GM12874 (cell line): ENCODE measurements at regions not wholly inside any gene's neighbourhood (a gene's known extent, or its start where the extent isn't known, plus 50 kb on each side); places are given as distances from the start of the nearest gene placed in this dataset.

Experiments used
- TF ChIP-seq, protein P1 (sequence below): IDR thresholded peaks from 2 replicates; pipeline ENCODE4 v1.5.1; 2011; ENCODE audit warnings: low read depth, mild to moderate bottlenecking, control low read depth, low read length, moderate library complexity; ENCODE audit not compliant: insufficient read depth

DNA sequence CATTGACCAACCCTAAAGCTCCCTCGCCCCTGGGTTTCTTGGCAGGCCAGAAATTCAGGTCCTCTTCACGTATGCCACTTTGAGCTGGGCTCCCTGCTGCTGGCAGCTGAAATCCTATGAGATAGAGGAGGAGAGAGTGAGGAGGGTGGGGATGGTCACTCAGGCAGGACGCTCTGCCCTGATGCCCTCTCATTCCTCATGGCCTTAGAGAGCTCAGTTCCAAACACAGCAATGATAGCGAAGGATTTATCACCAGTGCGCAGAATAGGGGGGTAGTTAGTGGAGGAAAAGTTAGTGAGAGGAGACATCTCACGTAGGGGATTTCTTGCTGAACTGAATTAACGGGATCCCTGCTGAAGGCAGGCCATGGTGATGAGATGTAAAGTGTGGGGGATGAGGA is 84.2 kb upstream of the PMEPA1 start:
- TF ChIP-seq, protein P1, sequence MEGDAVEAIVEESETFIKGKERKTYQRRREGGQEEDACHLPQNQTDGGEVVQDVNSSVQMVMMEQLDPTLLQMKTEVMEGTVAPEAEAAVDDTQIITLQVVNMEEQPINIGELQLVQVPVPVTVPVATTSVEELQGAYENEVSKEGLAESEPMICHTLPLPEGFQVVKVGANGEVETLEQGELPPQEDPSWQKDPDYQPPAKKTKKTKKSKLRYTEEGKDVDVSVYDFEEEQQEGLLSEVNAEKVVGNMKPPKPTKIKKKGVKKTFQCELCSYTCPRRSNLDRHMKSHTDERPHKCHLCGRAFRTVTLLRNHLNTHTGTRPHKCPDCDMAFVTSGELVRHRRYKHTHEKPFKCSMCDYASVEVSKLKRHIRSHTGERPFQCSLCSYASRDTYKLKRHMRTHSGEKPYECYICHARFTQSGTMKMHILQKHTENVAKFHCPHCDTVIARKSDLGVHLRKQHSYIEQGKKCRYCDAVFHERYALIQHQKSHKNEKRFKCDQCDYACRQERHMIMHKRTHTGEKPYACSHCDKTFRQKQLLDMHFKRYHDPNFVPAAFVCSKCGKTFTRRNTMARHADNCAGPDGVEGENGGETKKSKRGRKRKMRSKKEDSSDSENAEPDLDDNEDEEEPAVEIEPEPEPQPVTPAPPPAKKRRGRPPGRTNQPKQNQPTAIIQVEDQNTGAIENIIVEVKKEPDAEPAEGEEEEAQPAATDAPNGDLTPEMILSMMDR = no peak

DNA sequence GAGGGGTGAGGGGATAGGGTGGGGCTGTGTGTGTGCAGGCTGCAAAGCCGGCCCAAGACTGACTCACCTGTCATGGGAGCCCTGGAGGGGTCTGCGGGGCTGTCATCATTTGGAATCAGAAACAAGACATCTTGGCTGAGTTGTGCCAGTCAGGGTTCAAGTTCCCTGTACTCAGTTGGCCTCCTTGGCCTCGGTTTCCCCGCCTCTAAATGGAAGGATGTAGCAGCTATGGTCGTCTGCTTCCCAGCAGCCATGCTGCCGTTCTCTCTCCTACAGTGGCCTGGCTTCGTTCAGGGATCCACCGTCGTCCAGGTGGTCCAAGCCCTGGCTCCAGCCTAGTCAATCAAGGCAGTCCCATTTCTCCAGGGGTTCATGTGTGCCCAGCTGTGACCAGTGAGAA is 83.6 kb upstream of the PMEPA1 start:
- TF ChIP-seq, protein P1 = no peak

DNA sequence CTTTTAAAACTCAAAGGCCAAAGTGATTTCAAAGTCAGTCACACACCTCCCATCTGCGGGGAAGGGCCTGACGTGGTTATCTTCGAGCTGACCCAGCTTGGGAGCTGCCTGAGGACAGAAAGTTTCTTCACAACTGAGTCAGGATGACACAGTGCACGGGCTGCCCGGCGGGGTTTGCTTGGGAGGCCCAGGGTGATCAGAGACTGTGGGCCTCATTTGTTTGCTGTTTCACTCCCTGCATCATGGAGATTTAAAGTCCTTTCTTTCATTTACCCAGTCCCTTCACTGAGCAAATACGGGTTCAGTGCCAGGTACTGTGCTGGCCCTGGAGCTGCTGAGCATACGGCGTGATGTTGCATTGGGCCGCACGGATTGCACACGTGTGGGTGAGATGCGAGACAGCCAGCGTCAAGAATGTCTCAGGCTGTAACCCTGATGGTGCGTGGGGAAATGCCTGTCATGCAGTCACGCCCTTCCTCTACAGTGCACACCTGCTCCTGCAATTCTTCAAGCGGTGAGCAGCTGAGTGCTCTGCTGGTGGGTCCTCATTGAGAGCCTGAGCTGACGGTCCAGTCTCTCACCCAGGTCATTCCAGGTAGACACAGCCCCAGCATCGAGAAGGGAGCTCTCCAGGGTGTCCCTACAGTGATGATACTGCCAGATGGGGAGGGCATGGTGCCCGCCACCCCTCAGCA is 82.7 kb upstream of the PMEPA1 start:
- TF ChIP-seq, protein P1 = no peak

DNA sequence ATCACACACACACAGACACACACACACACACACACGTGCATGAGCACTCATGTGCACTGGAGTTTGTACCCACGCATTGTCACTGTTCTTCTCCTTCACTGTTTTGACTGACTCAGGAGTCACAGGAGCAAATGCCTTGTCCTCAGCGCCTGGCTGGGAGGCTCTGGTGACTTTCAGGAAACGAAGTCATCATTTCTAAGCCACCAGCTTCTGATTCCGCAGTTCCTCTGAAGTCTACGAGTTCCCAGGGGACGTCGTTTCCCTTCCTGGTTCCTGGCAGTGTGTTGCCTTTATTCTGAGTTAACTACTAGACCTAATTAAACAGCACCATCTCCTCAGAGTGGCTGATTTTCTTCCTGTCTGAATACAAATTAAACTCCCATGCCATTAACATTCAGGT is 82.2 kb upstream of the PMEPA1 start:
- TF ChIP-seq, protein P1 = no peak

DNA sequence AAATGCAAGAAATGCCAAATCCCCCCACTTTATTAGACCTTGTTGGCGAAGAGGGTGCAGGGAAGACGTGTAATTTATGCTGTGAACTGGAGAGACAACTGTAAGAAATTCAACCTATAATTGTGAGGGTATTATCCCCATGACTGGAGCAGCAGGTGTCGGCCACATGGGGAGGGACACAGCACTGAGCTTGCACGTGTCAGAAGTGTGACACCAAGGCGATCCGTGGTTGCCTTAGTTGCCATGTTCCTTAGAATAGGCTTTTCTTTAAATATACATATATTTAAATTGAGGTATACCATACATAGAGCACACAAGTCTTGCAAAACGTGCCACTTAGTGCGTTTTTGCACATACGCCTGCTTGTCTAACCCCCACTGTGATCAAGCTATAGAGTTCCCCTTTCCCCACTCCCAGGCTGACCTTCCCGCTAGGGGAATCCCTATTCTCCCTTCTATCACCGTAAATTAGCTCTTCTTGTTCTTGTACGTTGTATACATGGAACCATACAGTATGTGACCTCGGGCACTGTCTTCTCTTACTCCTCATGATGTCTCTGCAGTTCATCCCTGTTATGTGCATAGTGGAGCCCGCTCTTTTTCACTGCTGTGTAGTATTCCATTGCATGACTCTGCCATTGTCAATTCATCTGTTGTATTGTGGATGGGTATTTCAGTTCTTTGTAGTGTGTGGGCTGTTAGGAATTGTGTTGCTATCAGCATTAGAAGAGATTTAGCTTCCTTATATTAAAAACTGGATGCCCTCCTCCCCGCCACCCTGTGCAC is 81.6 kb upstream of the PMEPA1 start:
- TF ChIP-seq, protein P1 = no peak

DNA sequence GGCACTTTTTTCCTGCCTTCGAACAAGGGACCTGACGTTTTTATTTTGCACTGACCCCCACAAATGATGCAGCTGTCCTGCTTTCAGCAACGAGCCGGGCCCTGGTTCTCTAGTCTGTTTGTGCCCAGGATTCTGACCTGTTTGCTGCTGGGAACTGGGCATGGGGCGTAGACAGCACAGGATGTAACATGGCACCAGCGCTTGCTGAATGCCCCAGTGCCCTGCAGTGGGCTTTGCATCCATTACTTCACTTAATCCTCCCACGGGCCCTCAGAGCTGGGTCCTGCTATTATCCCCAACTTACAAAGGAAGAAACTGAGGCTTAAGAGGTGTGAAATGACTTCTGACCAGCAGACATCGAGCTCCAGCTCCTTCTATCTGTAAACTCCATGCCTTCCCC is 80.4 kb upstream of the PMEPA1 start:
- TF ChIP-seq, protein P1 = no peak

DNA sequence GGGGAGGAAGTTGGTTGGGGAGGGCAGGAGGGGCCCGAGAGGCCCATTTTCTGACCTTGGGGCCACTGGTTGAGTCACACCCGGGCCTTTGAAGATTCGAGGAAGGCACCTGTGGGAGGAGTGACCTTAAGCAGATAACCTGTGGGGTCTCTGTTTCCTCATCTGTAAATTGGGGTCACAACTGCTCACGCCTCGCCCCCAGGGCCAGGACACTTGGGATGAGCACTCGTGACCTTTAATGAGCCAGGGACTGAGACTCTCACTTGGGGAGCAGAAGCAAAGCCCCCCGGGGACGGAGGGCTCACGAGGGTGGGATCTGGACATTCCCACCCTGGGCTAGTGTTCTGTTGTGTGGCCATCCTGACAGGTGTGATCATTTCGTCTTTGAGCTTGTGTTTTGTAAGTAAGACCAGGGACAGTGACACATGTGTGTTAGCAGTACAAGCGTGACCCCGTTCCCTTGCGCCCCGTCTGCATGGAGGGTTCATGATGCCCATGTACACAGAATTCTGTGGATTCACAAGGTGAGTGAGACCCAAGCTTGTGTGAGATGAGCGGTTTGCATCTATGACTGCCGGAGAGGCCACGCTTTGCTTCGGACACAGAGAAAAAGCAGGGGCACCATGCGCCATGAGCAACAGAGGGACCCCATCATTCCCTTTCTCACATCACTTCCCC is 79.3 kb upstream of the PMEPA1 start:
- TF ChIP-seq, protein P1 = no peak
